Activated CD4-positive, alpha-beta T cell treated with anti-CD3 and anti-CD28 coated beads for 48 hours (primary cell): ENCODE measurements at regions not wholly inside any gene's neighbourhood (a gene's known extent, or its start where the extent isn't known, plus 50 kb on each side); places are given as distances from the start of the nearest gene placed in this dataset.

Experiments used
- DNase-seq: peaks from one replicate; pipeline ENCODE4 v3.0.0-alpha.2; 2020

- DNase-seq = no peak
Measured at GRCh38 chr2:220181165-220181564, 553.7 kb downstream of the SLC4A3 start.

GRCh38 chr2:220182790-220183189 lies 555.4 kb downstream of the SLC4A3 start:
- no peak for DNase-seq

- no peak for DNase-seq
Measured at GRCh38 chr2:220185766-220186305, 558.4 kb downstream of the SLC4A3 start.

- no peak for DNase-seq
Measured at GRCh38 chr2:220188031-220188430, 560.6 kb downstream of the SLC4A3 start.

- no peak for DNase-seq
Measured at GRCh38 chr2:220191031-220191430, 563.6 kb downstream of the SLC4A3 start.

- no peak for DNase-seq
Measured at GRCh38 chr2:220191737-220192136, 564.3 kb downstream of the SLC4A3 start.

GRCh38 chr2:220192994-220193753 lies 565.7 kb downstream of the SLC4A3 start:
- no peak for DNase-seq

GRCh38 chr2:220194630-220195584 lies 567.5 kb downstream of the SLC4A3 start:
- no peak for DNase-seq

- DNase-seq = no peak
Measured at GRCh38 chr2:220198896-220199295, 571.5 kb downstream of the SLC4A3 start.

GRCh38 chr2:220202066-220202465 lies 574.6 kb downstream of the SLC4A3 start:
- DNase-seq = no peak

- no peak for DNase-seq
Measured at GRCh38 chr2:220209093-220209492, 581.7 kb downstream of the SLC4A3 start.

GRCh38 chr2:220209751-220210150 lies 582.3 kb downstream of the SLC4A3 start:
- no peak for DNase-seq

GRCh38 chr2:220212296-220213080 lies 585.1 kb downstream of the SLC4A3 start:
- DNase-seq = no peak

- DNase-seq = no peak
Measured at GRCh38 chr2:220215785-220216184, 588.4 kb downstream of the SLC4A3 start.

- no peak for DNase-seq
Measured at GRCh38 chr2:220219371-220219770, 591.9 kb downstream of the SLC4A3 start.

- no peak for DNase-seq
Measured at GRCh38 chr2:220220009-220220408, 592.6 kb downstream of the SLC4A3 start.

- DNase-seq = no peak
Measured at GRCh38 chr2:220221992-220222391, 594.6 kb downstream of the SLC4A3 start.

- no peak for DNase-seq
Measured at GRCh38 chr2:220224691-220225543, 597.5 kb downstream of the SLC4A3 start.

- DNase-seq = no peak
Measured at GRCh38 chr2:220226076-220226475, 598.6 kb downstream of the SLC4A3 start.

- no peak for DNase-seq
Measured at GRCh38 chr2:220226546-220226945, 599.1 kb downstream of the SLC4A3 start.

GRCh38 chr2:220227266-220227920 lies 600.0 kb downstream of the SLC4A3 start:
- no peak for DNase-seq
